ENCODE measurements at regions not wholly inside any gene's neighbourhood (a gene's known extent, or its start where the extent isn't known, plus 50 kb on each side); places are given as distances from the start of the nearest gene placed in this dataset.
"Not testable (repeated sequence)": the region's sequence is repeated elsewhere in the genome, so short reads cannot be mapped to it uniquely, and the experiment has no call there.

GRCh38 chr2:185537689-185538088, 200.9 kb upstream of the FSIP2 start:
- no peak for TF ChIP-seq CTCF (IDR thresholded peaks at IDR 0.05)
- ATAC-seq = no peak
- no peak for DNase-seq
- Histone ChIP-seq H3K4me1 (ENCODE audit: low read depth) (no peaks in the 10 kb centered on the region), H3K9me3 (no peaks in the 10 kb centered on the region), H3K36me3 (ENCODE audit: low read depth) (no peaks in the 10 kb centered on the region), H3K4me3 (no peak overlapping the region)
- intact Hi-C loops (cut with DNase I, micrococcal nuclease) = no loop called here

- H3K36me3 ChIP-seq (ENCODE audit: low read depth) = no peaks in the 10 kb centered on the region
- TF ChIP-seq CTCF (IDR thresholded peaks at IDR 0.05) = no peak
- no peak for ATAC-seq
- intact Hi-C loops (cut with DNase I, micrococcal nuclease) = no loop called here
- H3K4me1 ChIP-seq (ENCODE audit: low read depth) = no peaks in the 10 kb centered on the region
- no peak for DNase-seq
- no peaks in the 10 kb centered on the region for H3K9me3 ChIP-seq
- H3K4me3 ChIP-seq = no peak overlapping the region
These were observed 171.4 kb upstream of the FSIP2 start for GRCh38 chr2:185567196-185567595.

- intact Hi-C loops (cut with DNase I, micrococcal nuclease) = no loop called here
- no peak for ATAC-seq
- Histone ChIP-seq H3K36me3 (ENCODE audit: low read depth) (no peaks in the 10 kb centered on the region), H3K9me3 (no peaks in the 10 kb centered on the region), H3K4me3 (no peak overlapping the region), H3K4me1 (ENCODE audit: low read depth) (no peaks in the 10 kb centered on the region)
- TF ChIP-seq CTCF (IDR thresholded peaks at IDR 0.05) = no peak
- DNase-seq = no peak
These were observed 170.7 kb upstream of the FSIP2 start for GRCh38 chr2:185567940-185568339.

- ATAC-seq (no peak), DNase-seq (no peak)
- intact Hi-C loops (cut with DNase I, micrococcal nuclease) = no loop called here
- H3K4me3 ChIP-seq = no peak overlapping the region
- H3K9me3 ChIP-seq = no peaks in the 10 kb centered on the region
- H3K4me1 ChIP-seq (ENCODE audit: low read depth) = no peaks in the 10 kb centered on the region
- TF ChIP-seq CTCF (IDR thresholded peaks at IDR 0.05) = no peak
- H3K36me3 ChIP-seq (ENCODE audit: low read depth) = no peaks in the 10 kb centered on the region
These were observed 160.3 kb upstream of the FSIP2 start for GRCh38 chr2:185578322-185578721.

- ATAC-seq = no peak
- no peak overlapping the region for H3K4me3 ChIP-seq
- no peak for TF ChIP-seq CTCF (IDR thresholded peaks at IDR 0.05)
- peaks cover 13% of the 10 kb centered on the region for H3K9me3 ChIP-seq
- no peaks in the 10 kb centered on the region for H3K36me3 ChIP-seq (ENCODE audit: low read depth)
- no peak for DNase-seq
- intact Hi-C loops (cut with DNase I, micrococcal nuclease) = no loop called here
- no peaks in the 10 kb centered on the region for H3K4me1 ChIP-seq (ENCODE audit: low read depth)
These were observed 155.4 kb upstream of the FSIP2 start for GRCh38 chr2:185583058-185583816.

- H3K4me3 ChIP-seq; ATAC-seq; H3K36me3 ChIP-seq (ENCODE audit: low read depth); H3K4me1 ChIP-seq (ENCODE audit: low read depth); DNase-seq; intact Hi-C loops (cut with DNase I, micrococcal nuclease): not testable (repeated sequence)
- peaks cover 13% of the 10 kb centered on the region for H3K9me3 ChIP-seq
These were observed 153.4 kb upstream of the FSIP2 start for GRCh38 chr2:185585165-185585564.

GRCh38 chr2:185591276-185591675, 147.3 kb upstream of the FSIP2 start:
- H3K4me3 ChIP-seq; ATAC-seq; DNase-seq; H3K9me3 ChIP-seq; H3K4me1 ChIP-seq (ENCODE audit: low read depth); intact Hi-C loops (cut with DNase I, micrococcal nuclease); H3K36me3 ChIP-seq (ENCODE audit: low read depth): not testable (repeated sequence)
